ENCODE measurements at regions not wholly inside any gene's neighbourhood (a gene's known extent, or its start where the extent isn't known, plus 50 kb on each side); places are given as distances from the start of the nearest gene placed in this dataset.

- Histone ChIP-seq H2BK5ac (ENCODE audit: low read depth, low read length) (no peak overlapping the region), H3K9ac (replicated peaks in 1 of 4; ENCODE audit: extremely low read depth in 1 of 4, low read depth in 3 of 4, low read length in 3 of 4) (no peak overlapping the region), H3K27me3 (replicated peaks in 1 of 4; ENCODE audit: control insufficient read depth in 3 of 4, extremely low read depth in 1 of 4, insufficient read depth in 3 of 4, low read length in 3 of 4) (no peaks in the 10 kb centered on the region), H3K79me2 (ENCODE audit: control insufficient read depth in 1 of 2, insufficient read depth in 2 of 2, low read length in 2 of 2) (no peaks in the 10 kb centered on the region), H4K20me1 (replicated peaks in 1 of 2; ENCODE audit: control insufficient read depth in 1 of 2, insufficient read depth in 2 of 2, low read length in 2 of 2) (no peaks in the 10 kb centered on the region), H3K9me3 (ENCODE audit: insufficient read depth in 2 of 2, low read depth in 1 of 2, low read length in 1 of 2) (no peaks in the 10 kb centered on the region), H2BK12ac (ENCODE audit: low read depth, low read length) (no peak overlapping the region), H3K23me2 (ENCODE audit: low read depth, low read length) (no peaks in the 10 kb centered on the region), H3K4ac (replicated peaks; ENCODE audit: insufficient read length, low read depth, low read length) (no peak overlapping the region), H3K14ac (ENCODE audit: insufficient read length) (no peak overlapping the region), H3K23ac (ENCODE audit: insufficient read length) (no peak overlapping the region), H3K4me2 (ENCODE audit: insufficient read depth in 1 of 2, low read depth in 2 of 2, low read length in 2 of 2) (no peak overlapping the region), H3K4me1 (replicated peaks in 1 of 4; ENCODE audit: control insufficient read depth in 3 of 4, insufficient read depth in 4 of 4, low read length in 3 of 4) (peaks cover 0 to 7% (median 1%) of the 10 kb centered on the region in 4 experiments; a peak in 4 of 7 replicates), H3K4me3 (ENCODE audit: extremely low read depth in 1 of 4, insufficient read depth in 2 of 4, low read depth in 3 of 4, low read length in 4 of 4) (no peak overlapping the region), H3K18ac (ENCODE audit: extremely low read depth, low read length) (no peak overlapping the region), H2BK15ac (ENCODE audit: low read length) (no peak overlapping the region), H4K8ac (ENCODE audit: extremely low read depth, insufficient read depth, low read length) (no peak overlapping the region), H3K36me3 (ENCODE audit: control insufficient read depth in 2 of 4, insufficient read depth in 4 of 4, low read length in 3 of 4) (no peaks in the 10 kb centered on the region), H4K91ac (replicated peaks; ENCODE audit: insufficient read length, low read length) (no peak overlapping the region), H2AK5ac (ENCODE audit: low read depth, low read length) (no peak overlapping the region), H3K79me1 (ENCODE audit: low read depth, low read length) (no peaks in the 10 kb centered on the region), H3K27ac (ENCODE audit: low read depth, low read length) (no peak overlapping the region), H2BK20ac (ENCODE audit: low read length) (no peak overlapping the region), H2AFZ (ENCODE audit: low read length) (no peak overlapping the region), H3K56ac (replicated peaks; ENCODE audit: insufficient read length, low read depth, low read length) (no peak overlapping the region), H2BK120ac (replicated peaks; ENCODE audit: low read depth, low read length) (no peak overlapping the region), H4K5ac (ENCODE audit: insufficient read length, low read depth, low read length) (no peak overlapping the region)
- CTCF ChIA-PET (ENCODE audit: partially characterized antibody), result interaction anchor here (0.6 to 1.3 kb wide), 5 partner anchors 11 to 320 kb away, joined by 3 read pairs; no protein-coding TSS in a partner anchor
- POLR2A ChIA-PET (ENCODE audit: partially characterized antibody), result interaction anchor here (0.6 to 1.1 kb wide), 2 partner anchors 12 to 68 kb away, joined by 3 to 6 read pairs; no protein-coding TSS in a partner anchor
- WGBS, 2 experiments (ENCODE audit: extremely low coverage in 1 of 2, insufficient coverage in 1 of 2, insufficient read length in 1 of 2, insufficient replicate concordance in 2 of 2, low coverage in 1 of 2, low lambda C conversion rate in 2 of 2, missing lambda C conversion rate in 1 of 2), result 82% methylated on average over 6 of the region's 6 CpGs; no CpG with 5 or more reads in 1 of the 2 experiments
- no peak for FAIRE-seq
- DNase-seq (ENCODE audit: low read depth in 1 of 2, low spot score in 2 of 2), result no peak
- TF ChIP-seq NRF1 (IDR thresholded peaks at IDR 0.05; ENCODE audit: low read depth, low read length) (no peak), CTCF (IDR thresholded peaks at IDR 0.05; ENCODE audit: control extremely low read depth in 1 of 3, insufficient read depth in 1 of 3, low read depth in 1 of 3, low read length in 3 of 3) (peak; percentile 26 to 45 (median 37); a peak in 3 of 4 replicates), RAD21 (IDR thresholded peaks at IDR 0.05 in 1 of 2, conservative IDR thresholded peaks at IDR 0.05 in 1 of 2; ENCODE audit: low read depth in 2 of 2, low read length in 2 of 2) (peak; percentile 62 to 69)
Measured at GRCh38 chr15:70210528-70210927, 112.8 kb upstream of the TLE3 start.

Measured in H1 (cell line).